ENCODE measurements at regions not wholly inside any gene's neighbourhood (a gene's known extent, or its start where the extent isn't known, plus 50 kb on each side); places are given as distances from the start of the nearest gene placed in this dataset.

GRCh38 chr5:56358703-56359681, 125.9 kb upstream of the ANKRD55 start (continued):
- TF ChIP-seq IKZF5 (CRISPR knock-in tag; IDR thresholded peaks at IDR 0.05) = peak; percentile 68
- peak; percentile 70; the same call in 1 of the 2 replicates for TF ChIP-seq DNMT3B (CRISPR knock-in tag; conservative IDR thresholded peaks at IDR 0.05)
- peak; percentile 70; the same call in 1 of the 2 replicates for TF ChIP-seq ZC3H13 (CRISPR knock-in tag; IDR thresholded peaks at IDR 0.05)
- TF ChIP-seq MXD4 (CRISPR knock-in tag; IDR thresholded peaks at IDR 0.05) = no peak; the same call in 1 of the 2 replicates
- TF ChIP-seq CTCF (CRISPR knock-in tag; IDR thresholded peaks at IDR 0.05) = peak; percentile 35; the same call in 1 of the 2 replicates
- no peak for TF ChIP-seq ATF7-NPFF (CRISPR knock-in tag; IDR thresholded peaks at IDR 0.05; ENCODE audit: low read depth)
- TF ChIP-seq ZFP82 (CRISPR knock-in tag; IDR thresholded peaks at IDR 0.05; ENCODE audit: borderline replicate concordance) = 0 out of 2 replicates have a peak, but pooled peaks have one; percentile 63
- TF ChIP-seq ZSCAN30 (CRISPR knock-in tag; IDR thresholded peaks at IDR 0.05) = no peak; the same call in 1 of the 2 replicates
- peak; percentile 5 to 44; a peak in 3 of 4 replicates for TF ChIP-seq NR2F1 (CRISPR knock-in tag; IDR thresholded peaks at IDR 0.05)
- TF ChIP-seq SNAPC2 (CRISPR knock-in tag; IDR thresholded peaks at IDR 0.05) = no peak
- TF ChIP-seq MTA3 (CRISPR knock-in tag; IDR thresholded peaks at IDR 0.05) = no peak
- TF ChIP-seq, protein P1, sequence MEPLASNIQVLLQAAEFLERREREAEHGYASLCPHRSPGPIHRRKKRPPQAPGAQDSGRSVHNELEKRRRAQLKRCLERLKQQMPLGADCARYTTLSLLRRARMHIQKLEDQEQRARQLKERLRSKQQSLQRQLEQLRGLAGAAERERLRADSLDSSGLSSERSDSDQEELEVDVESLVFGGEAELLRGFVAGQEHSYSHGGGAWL (CRISPR knock-in tag; IDR thresholded peaks at IDR 0.05) = no peak
- TF ChIP-seq CHCHD3 (CRISPR knock-in tag; IDR thresholded peaks at IDR 0.05) = no peak
- peak; percentile 55 for TF ChIP-seq TCF7L2 (IDR thresholded peaks at IDR 0.05; ENCODE audit: low read depth, low read length)
- peak; percentile 65; the same call in 1 of the 2 replicates for TF ChIP-seq ZNF788 (CRISPR knock-in tag; IDR thresholded peaks at IDR 0.05; ENCODE audit: borderline replicate concordance)
- TF ChIP-seq, protein P2, sequence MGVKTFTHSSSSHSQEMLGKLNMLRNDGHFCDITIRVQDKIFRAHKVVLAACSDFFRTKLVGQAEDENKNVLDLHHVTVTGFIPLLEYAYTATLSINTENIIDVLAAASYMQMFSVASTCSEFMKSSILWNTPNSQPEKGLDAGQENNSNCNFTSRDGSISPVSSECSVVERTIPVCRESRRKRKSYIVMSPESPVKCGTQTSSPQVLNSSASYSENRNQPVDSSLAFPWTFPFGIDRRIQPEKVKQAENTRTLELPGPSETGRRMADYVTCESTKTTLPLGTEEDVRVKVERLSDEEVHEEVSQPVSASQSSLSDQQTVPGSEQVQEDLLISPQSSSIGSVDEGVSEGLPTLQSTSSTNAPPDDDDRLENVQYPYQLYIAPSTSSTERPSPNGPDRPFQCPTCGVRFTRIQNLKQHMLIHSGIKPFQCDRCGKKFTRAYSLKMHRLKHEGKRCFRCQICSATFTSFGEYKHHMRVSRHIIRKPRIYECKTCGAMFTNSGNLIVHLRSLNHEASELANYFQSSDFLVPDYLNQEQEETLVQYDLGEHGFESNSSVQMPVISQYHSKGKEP (CRISPR knock-in tag; IDR thresholded peaks at IDR 0.05) = no peak

Data from HepG2 (cell line).